ENCODE measurements at regions not wholly inside any gene's neighbourhood (a gene's known extent, or its start where the extent isn't known, plus 50 kb on each side); places are given as distances from the start of the nearest gene placed in this dataset.

GRCh38 chr9:7408845-7409244 is 390.7 kb downstream of the DMAC1 start:
- TF ChIP-seq ZBTB11 (tag by site-specific recombination; conservative IDR thresholded peaks at IDR 0.05; ENCODE audit: low read depth), result no peak
- no peak for TF ChIP-seq ZNF560 (tag by site-specific recombination; IDR thresholded peaks at IDR 0.05; ENCODE audit: borderline replicate concordance)
- TF ChIP-seq ZNF670 (tag by site-specific recombination; IDR thresholded peaks at IDR 0.05; ENCODE audit: low read depth), result no peak
- no peak for TF ChIP-seq INSM2 (tag by site-specific recombination; IDR thresholded peaks at IDR 0.05)
- no peak for TF ChIP-seq ZBTB1 (tag by site-specific recombination; IDR thresholded peaks at IDR 0.05)
- TF ChIP-seq ZFP3 (tag by site-specific recombination; IDR thresholded peaks at IDR 0.05; ENCODE audit: low read depth), result no peak
- no peak for TF ChIP-seq BCL11A (tag by site-specific recombination; IDR thresholded peaks at IDR 0.05; ENCODE audit: low read depth)
- TF ChIP-seq ZNF18 (tag by site-specific recombination; IDR thresholded peaks at IDR 0.05), result no peak
- TF ChIP-seq ZNF311 (tag by site-specific recombination; IDR thresholded peaks at IDR 0.05; ENCODE audit: borderline replicate concordance), result no peak
- no peak for TF ChIP-seq ZNF391 (tag by site-specific recombination; IDR thresholded peaks at IDR 0.05; ENCODE audit: borderline replicate concordance, low read depth)
- no peak for TF ChIP-seq ZBTB48 (tag by site-specific recombination; IDR thresholded peaks at IDR 0.05)
- no peak for TF ChIP-seq ZSCAN30 (tag by site-specific recombination; IDR thresholded peaks at IDR 0.05)
- no peak for TF ChIP-seq ZNF585B (tag by site-specific recombination; IDR thresholded peaks at IDR 0.05)
- Histone ChIP-seq H3K4me3 (ENCODE audit: low read depth, low read length) (no peak overlapping the region), H3K36me3 (ENCODE audit: control insufficient read depth in 2 of 2, insufficient read depth in 1 of 2, low read length in 2 of 2) (no peaks in the 10 kb centered on the region), H3K9me3 (ENCODE audit: control insufficient read depth, insufficient read depth, low read depth, low read length) (no peaks in the 10 kb centered on the region), H3K4me1 (ENCODE audit: control insufficient read depth, insufficient read depth, low read length) (no peaks in the 10 kb centered on the region), H3K27ac (ENCODE audit: extremely low read depth, low read depth, low read length) (no peak overlapping the region)
- ChIA-PET POLR2A (no interaction called here), CTCF (no interaction called here)

GRCh38 chr9:7407246-7407645 is 392.3 kb downstream of the DMAC1 start:
- no peak overlapping the region for H3K27ac ChIP-seq (ENCODE audit: extremely low read depth, low read depth, low read length)
- POLR2A ChIA-PET, result no interaction called here
- H3K9me3 ChIP-seq (ENCODE audit: control insufficient read depth, insufficient read depth, low read depth, low read length), result no peaks in the 10 kb centered on the region
- H3K36me3 ChIP-seq (ENCODE audit: control insufficient read depth in 2 of 2, insufficient read depth in 1 of 2, low read length in 2 of 2), result no peaks in the 10 kb centered on the region
- CTCF ChIA-PET, result interaction anchor here (0.6 kb wide), 1 partner anchor 1585 kb away, joined by 3 read pairs; no protein-coding TSS in a partner anchor
- no peak overlapping the region for H3K4me3 ChIP-seq (ENCODE audit: low read depth, low read length)
- no peaks in the 10 kb centered on the region for H3K4me1 ChIP-seq (ENCODE audit: control insufficient read depth, insufficient read depth, low read length)
- TF ChIP-seq ZNF621 (tag by site-specific recombination; IDR thresholded peaks at IDR 0.05) (no peak), ZNF274 (IDR thresholded peaks at IDR 0.05; ENCODE audit: low read length) (no peak), ZNF274 (tag by site-specific recombination; IDR thresholded peaks at IDR 0.05; ENCODE audit: borderline replicate concordance) (no peak), ZNF792 (tag by site-specific recombination; IDR thresholded peaks at IDR 0.05) (no peak), ZNF292 (tag by site-specific recombination; IDR thresholded peaks at IDR 0.05; ENCODE audit: borderline replicate concordance, low read depth) (no peak), ZNF157 (tag by site-specific recombination; IDR thresholded peaks at IDR 0.05) (no peak), AEBP2 (tag by site-specific recombination; IDR thresholded peaks at IDR 0.05; ENCODE audit: borderline replicate concordance) (no peak), GLIS1 (tag by site-specific recombination; IDR thresholded peaks at IDR 0.05) (no peak), ZNF311 (tag by site-specific recombination; IDR thresholded peaks at IDR 0.05; ENCODE audit: borderline replicate concordance) (no peak), ZFP3 (tag by site-specific recombination; IDR thresholded peaks at IDR 0.05; ENCODE audit: low read depth) (no peak), ZNF169 (tag by site-specific recombination; IDR thresholded peaks at IDR 0.05) (no peak), KLF10 (tag by site-specific recombination; IDR thresholded peaks at IDR 0.05) (no peak), SETDB1 (IDR thresholded peaks at IDR 0.05; ENCODE audit: insufficient read length, low read length) (no peak), BCL11A (tag by site-specific recombination; IDR thresholded peaks at IDR 0.05; ENCODE audit: low read depth) (no peak), ZNF398 (tag by site-specific recombination; IDR thresholded peaks at IDR 0.05) (no peak), ZNF10 (tag by site-specific recombination; IDR thresholded peaks at IDR 0.05) (no peak)

Data from HEK293 (cell line).